ENCODE measurements at regions not wholly inside any gene's neighbourhood (a gene's known extent, or its start where the extent isn't known, plus 50 kb on each side); places are given as distances from the start of the nearest gene placed in this dataset.

DNA sequence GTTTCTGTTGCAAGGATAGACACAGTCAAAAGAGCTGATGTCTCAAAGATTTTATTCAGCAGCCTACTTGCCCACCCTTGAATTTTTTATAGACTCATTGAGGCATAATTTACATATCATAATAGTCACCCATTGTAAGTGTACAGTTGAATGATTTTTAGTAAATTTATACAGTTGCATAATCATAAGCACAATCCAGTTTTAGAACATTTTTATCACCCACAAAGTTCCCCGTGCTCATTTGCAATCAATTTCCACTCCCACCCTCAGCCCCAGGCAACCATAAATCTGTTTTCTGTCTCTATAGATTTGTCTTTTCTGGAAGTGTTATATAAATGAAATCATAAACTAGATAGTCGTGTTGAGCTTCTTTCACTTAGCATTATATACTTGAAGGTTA is 517.7 kb downstream of the TLE1 start:
- TF ChIP-seq, protein P1, sequence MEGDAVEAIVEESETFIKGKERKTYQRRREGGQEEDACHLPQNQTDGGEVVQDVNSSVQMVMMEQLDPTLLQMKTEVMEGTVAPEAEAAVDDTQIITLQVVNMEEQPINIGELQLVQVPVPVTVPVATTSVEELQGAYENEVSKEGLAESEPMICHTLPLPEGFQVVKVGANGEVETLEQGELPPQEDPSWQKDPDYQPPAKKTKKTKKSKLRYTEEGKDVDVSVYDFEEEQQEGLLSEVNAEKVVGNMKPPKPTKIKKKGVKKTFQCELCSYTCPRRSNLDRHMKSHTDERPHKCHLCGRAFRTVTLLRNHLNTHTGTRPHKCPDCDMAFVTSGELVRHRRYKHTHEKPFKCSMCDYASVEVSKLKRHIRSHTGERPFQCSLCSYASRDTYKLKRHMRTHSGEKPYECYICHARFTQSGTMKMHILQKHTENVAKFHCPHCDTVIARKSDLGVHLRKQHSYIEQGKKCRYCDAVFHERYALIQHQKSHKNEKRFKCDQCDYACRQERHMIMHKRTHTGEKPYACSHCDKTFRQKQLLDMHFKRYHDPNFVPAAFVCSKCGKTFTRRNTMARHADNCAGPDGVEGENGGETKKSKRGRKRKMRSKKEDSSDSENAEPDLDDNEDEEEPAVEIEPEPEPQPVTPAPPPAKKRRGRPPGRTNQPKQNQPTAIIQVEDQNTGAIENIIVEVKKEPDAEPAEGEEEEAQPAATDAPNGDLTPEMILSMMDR (IDR thresholded peaks at IDR 0.05), result no peak
- no peak for DNase-seq
- Histone ChIP-seq H3K9me3 (peaks cover 0 to 15% of the 10 kb centered on the region in 2 donors), H3K36me3 (no peaks in the 10 kb centered on the region), H3K4me3 (no peak overlapping the region), H3K27me3 (no peaks in the 10 kb centered on the region), H3K27ac (no peak overlapping the region), H3K4me1 (no peaks in the 10 kb centered on the region)
- intact Hi-C loops (cut with DNase I), result no loop called here
- no peak for ATAC-seq

DNA sequence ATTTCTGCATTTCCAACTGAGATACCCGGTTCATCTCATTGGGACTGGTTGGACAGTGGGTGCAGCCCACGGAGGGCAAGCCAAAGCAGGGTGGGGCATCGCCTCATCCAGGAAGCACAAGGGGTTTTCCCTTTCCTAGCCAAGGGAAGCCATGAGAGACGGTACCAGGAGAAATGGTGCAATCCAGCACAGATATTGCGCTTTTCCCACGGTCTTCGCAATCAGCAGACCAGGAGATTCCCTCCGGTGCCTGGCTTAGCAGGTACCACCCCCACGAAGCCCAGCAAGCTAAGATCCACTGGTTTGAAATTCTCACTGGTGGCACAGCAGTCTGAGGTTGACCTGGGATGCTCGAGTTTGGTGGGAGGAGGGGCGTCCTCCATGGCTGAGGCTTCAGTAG is 527.0 kb downstream of the TLE1 start:
- Histone ChIP-seq H3K36me3 (no peaks in the 10 kb centered on the region), H3K9me3 (no peaks in the 10 kb centered on the region), H3K27me3 (no peaks in the 10 kb centered on the region), H3K4me1 (no peaks in the 10 kb centered on the region), H3K4me3 (no peak overlapping the region), H3K27ac (no peak overlapping the region)
- intact Hi-C loops (cut with DNase I), result no loop called here
- TF ChIP-seq, protein P1 (IDR thresholded peaks at IDR 0.05), result no peak
- DNase-seq, result no peak
- no peak for ATAC-seq

DNA sequence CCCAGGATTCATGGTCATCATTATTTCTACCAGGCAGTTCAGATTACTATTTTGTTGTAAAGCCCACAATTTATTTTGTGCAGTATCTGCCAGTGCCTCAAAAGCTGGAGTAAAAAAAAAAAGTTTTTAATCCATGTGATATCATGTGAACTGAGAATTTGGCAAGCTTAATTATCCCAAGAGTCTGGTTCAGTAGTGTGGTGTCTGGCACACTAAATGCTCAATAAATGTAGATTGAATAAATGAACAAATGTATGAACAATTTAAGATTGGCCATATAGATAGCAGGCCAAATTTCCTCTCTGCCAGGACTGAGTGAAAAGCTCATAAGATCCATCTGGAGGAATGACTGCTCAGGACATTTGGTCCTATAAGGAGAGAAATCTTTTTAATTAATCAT is 533.0 kb downstream of the TLE1 start:
- no peaks in the 10 kb centered on the region for H3K27me3 ChIP-seq
- no peak for DNase-seq
- H3K4me3 ChIP-seq, result no peak overlapping the region
- intact Hi-C loops (cut with DNase I), result no loop called here
- H3K27ac ChIP-seq, result no peak overlapping the region
- no peaks in the 10 kb centered on the region for H3K36me3 ChIP-seq
- TF ChIP-seq, protein P1 (IDR thresholded peaks at IDR 0.05), result no peak
- H3K4me1 ChIP-seq, result no peaks in the 10 kb centered on the region
- no peaks in the 10 kb centered on the region for H3K9me3 ChIP-seq
- no peak for ATAC-seq

DNA sequence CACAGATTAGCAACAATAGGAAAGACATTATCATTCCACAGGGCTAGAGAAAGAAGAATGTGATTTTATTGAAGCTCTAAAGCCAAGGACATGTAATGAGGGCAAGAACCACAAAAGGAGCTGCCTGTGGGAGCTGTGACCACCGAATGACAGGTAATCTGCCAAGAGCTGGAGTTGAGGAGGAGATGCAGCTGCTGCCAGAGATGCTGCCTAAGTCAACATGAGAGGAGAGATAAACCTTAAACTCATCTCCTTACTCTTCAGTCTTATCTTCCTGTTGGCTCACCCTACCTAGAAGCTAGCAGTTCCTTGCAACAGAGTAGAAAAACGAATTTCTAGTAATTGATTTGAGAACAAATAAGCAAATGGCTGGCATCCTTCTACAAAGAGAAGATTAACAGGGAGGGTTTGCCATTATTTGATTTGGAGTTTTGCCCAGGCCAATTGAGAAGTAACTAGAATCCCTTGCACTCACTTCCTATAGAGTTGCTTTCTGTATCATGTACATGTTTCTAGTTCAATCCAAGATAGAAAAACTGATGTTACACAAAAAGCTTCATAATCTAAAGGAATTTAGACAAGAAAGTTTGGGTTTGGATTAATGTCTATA is 539.2 kb downstream of the TLE1 start:
- no peak overlapping the region for H3K27ac ChIP-seq
- H3K36me3 ChIP-seq, result no peaks in the 10 kb centered on the region
- no peak overlapping the region for H3K4me3 ChIP-seq
- ATAC-seq (no peak), DNase-seq (peak in 2 of 4 donors; percentile 3 to 16)
- no peaks in the 10 kb centered on the region for H3K4me1 ChIP-seq
- TF ChIP-seq, protein P1 (IDR thresholded peaks at IDR 0.05), result no peak
- no peaks in the 10 kb centered on the region for H3K27me3 ChIP-seq
- peaks cover 0 to 2% of the 10 kb centered on the region in 2 donors for H3K9me3 ChIP-seq
- intact Hi-C loops (cut with DNase I), result no loop called here

DNA sequence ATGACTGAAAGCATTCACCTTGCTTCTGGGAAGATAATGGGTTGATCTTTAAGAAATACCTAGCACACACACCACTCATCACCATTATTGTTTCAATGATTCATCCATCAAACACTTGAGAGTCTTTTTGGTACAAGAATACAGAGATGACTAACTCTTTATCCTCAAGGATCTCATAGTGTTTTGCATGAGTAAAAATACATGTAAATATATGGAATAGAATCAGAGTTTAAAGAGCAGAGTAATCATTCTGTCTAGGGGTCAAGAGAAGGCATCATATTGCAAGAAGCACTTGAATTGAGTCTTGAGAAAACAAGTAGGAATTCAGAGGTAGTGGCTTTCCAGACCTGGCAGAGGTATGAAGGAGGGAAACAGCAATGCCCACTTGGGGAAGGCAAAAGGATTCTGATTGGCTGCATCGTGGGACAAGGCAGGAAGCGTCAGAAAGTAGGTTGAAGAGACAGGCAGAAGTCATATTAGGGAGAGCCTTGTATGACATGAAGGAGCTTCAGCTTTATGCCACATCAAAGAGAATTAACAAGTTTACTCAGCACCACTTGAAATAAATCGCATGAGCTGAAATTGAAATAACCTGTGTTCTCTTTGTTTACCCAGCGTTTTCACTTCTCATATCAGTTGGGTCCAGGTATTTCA is 542.5 kb downstream of the TLE1 start:
- H3K4me1 ChIP-seq, result no peaks in the 10 kb centered on the region
- ATAC-seq (peak; percentile 82), DNase-seq (peak in 2 of 4 donors; percentile 10)
- H3K36me3 ChIP-seq, result no peaks in the 10 kb centered on the region
- intact Hi-C loops (cut with DNase I), result no loop called here
- TF ChIP-seq, protein P1 (IDR thresholded peaks at IDR 0.05), result no peak
- H3K4me3 ChIP-seq, result no peak overlapping the region
- no peaks in the 10 kb centered on the region for H3K27me3 ChIP-seq
- peaks cover 0 to 2% of the 10 kb centered on the region in 2 donors for H3K9me3 ChIP-seq
- H3K27ac ChIP-seq, result no peak overlapping the region

All from left lung (tissue), 4 donors.